ENCODE measurements at regions not wholly inside any gene's neighbourhood (a gene's known extent, or its start where the extent isn't known, plus 50 kb on each side); places are given as distances from the start of the nearest gene placed in this dataset.

- intact Hi-C loops (cut with DNase I): loop anchor here (5.0 kb wide), 1 partner anchor 180 kb away; the partner anchor contains the start of gene GASK1B
- no peak for DNase-seq (ENCODE audit: low spot score)
- ATAC-seq: peak; percentile 93
Measured at GRCh38 chr4:157992038-157992705, 180.7 kb downstream of the GASK1B start.

DNA sequence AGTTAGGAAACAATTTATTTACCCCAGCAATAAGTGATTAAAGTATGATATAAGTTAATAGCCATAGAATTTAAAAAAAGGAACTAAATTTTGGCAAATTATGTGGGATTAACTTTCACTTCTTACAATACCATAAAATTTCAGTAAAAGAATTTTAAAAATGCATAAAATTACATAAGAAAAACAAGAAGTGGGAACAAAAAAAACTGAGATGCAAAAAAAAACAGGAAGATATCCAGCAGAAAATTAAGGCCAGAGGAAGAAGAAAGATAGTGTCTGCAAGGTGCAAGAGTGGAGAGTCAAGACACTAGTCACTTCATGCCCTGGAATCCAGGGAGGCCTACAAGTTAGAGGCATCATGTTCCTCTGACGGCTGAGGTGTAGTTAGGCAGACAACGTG is 184.2 kb downstream of the GASK1B start:
- DNase-seq (ENCODE audit: low spot score) (no peak), ATAC-seq (no peak)
- intact Hi-C loops (cut with DNase I): no loop called here

GRCh38 chr4:157984285-157984911 is 188.4 kb downstream of the GASK1B start:
- no peak for ATAC-seq
- DNase-seq (ENCODE audit: low spot score): no peak
- intact Hi-C loops (cut with DNase I): no loop called here

GRCh38 chr4:157983300-157983699 is 189.5 kb downstream of the GASK1B start:
- intact Hi-C loops (cut with DNase I): no loop called here
- DNase-seq (ENCODE audit: low spot score) (no peak), ATAC-seq (no peak)

- no peak for ATAC-seq
- intact Hi-C loops (cut with DNase I): no loop called here
- DNase-seq (ENCODE audit: low spot score): no peak
Measured at GRCh38 chr4:157980158-157980557, 192.7 kb downstream of the GASK1B start.

GRCh38 chr4:157978680-157979361 is 194.0 kb downstream of the GASK1B start:
- peak; percentile 69 for DNase-seq (ENCODE audit: low spot score)
- intact Hi-C loops (cut with DNase I): loop anchor here (5.0 kb wide), 1 partner anchor 757 kb away; the partner anchor contains the start of gene GRIA2
- peak; percentile 87 for ATAC-seq

GRCh38 chr4:157977086-157977485 is 195.7 kb downstream of the GASK1B start:
- no peak for DNase-seq (ENCODE audit: low spot score)
- intact Hi-C loops (cut with DNase I): loop anchor here (5.0 kb wide), 1 partner anchor 755 kb away; the partner anchor contains the start of gene GRIA2
- no peak for ATAC-seq

DNA sequence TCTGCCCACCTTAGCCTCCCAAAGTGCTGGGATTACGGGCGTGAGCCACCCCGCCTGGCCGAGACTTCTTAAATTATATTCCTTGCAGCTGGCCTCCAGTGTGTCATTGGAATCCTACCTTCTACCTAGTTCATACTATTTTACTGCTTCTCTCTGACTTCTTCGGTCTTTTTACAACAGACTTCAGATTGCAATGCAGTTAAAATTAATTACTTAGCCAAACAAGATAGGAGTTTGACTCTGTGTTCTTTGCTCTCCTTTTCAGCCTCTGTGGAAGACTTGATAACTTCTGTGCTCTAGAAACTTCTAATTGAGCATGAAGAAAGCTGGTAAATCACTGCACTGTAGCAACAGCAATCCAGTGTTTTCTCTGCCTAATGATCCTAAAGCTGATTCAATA is 199.5 kb downstream of the GASK1B start:
- intact Hi-C loops (cut with DNase I): no loop called here
- DNase-seq (ENCODE audit: low spot score): no peak
- ATAC-seq: no peak

DNA sequence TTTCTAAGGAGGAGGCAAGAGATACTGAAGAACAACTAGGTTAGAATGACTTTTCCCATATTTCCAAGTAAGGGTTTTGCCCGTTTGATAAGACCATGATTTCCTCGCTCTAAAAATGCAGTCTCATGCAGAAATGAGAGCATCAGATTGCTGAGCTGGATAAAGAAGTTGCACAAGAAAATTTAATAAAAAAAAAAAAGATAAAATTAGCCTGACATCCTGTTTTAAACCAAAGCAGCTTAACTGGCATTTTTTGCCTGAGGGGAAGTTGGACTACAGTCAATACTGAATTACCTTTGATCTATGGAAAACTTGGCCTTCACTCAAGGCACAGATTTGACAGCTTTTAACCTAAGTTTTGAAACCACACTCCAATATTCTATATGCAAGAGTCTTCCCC is 208.4 kb downstream of the GASK1B start:
- DNase-seq (ENCODE audit: low spot score): no peak

DNA sequence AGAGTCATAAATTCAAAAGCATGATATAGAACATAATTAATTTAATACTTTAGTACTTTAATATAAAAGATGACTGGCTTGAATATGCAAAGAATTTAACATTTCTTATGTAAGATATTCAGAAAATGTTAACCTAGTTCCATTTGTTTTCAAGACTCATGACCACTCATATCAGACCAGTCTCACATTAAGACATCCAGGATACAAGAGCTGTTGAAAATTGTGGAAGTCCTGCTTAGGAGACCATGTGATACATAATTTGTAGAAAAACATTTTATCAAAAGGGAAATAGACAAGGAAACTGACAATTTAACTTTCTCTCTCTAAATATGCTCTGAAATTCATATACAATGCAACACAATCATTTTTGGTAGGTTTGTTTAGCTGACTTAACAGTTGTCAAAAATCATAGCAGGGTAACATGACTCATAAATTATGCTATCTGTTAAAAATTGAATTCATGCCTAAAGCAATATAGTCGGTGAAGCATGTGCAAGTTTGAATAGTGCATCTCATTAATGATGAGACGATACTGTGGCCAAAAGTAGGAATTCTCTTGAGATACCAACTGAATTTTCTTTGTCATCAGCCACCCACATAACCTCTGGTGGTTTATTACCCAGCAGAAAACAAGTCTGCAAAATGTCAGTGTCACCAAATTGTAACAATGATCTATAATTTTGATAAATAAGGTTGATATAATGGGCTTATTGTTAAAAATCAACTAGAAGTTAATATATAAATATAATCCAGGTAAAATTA is 211.4 kb downstream of the GASK1B start:
- intact Hi-C loops (cut with DNase I): no loop called here
- ATAC-seq: no peak

More for the DNA sequence above, 208.4 kb downstream of the GASK1B start:
- intact Hi-C loops (cut with DNase I): no loop called here
- no peak for ATAC-seq

GRCh38 chr4:157957905-157958304 is 214.9 kb downstream of the GASK1B start:
- intact Hi-C loops (cut with DNase I): no loop called here
- ATAC-seq (no peak), DNase-seq (ENCODE audit: low spot score) (no peak)

More for the DNA sequence above, 211.4 kb downstream of the GASK1B start:
- DNase-seq (ENCODE audit: low spot score): no peak

DNA sequence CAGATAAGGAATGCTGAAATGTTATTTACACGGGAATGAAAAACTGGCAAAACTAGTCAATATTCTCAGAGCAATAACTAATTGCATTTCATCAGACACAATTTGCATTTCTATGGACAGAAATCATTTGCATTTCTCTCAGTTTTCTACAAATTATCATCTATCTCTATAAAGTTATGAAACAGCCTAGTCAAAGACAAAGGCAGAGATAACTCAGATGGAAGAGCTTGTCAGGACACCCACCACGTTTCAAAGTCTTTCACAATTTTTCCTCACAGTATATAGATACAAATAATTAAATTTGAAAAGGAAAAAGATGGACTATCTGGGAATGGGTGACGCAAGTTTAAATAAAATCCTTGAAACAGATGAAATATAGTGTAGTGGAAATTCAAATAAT is 230.8 kb downstream of the GASK1B start:
- intact Hi-C loops (cut with DNase I): no loop called here
- no peak for DNase-seq (ENCODE audit: low spot score)
- no peak for ATAC-seq

- ATAC-seq: no peak
- intact Hi-C loops (cut with DNase I): no loop called here
- no peak for DNase-seq (ENCODE audit: low spot score)
Measured at GRCh38 chr4:157934151-157934550, 238.7 kb downstream of the GASK1B start.

DNA sequence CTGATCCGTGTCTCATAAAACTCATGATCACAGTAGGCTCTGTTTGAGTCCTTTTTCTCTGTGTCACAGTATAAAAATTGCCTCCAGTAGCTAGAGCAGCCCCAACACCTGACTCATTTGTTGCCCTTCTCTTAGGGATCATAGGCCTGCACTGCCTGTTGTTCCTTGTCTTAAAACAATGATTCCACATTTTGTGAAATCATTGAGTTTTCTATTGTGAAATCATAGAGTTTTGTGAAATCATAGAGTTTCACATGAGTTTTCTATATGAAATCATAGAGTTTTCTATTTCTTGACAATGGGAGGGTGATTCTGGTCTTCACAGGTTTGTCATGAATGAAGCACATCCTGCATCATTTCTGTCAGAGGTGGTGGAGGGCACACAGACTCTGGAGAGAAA is 239.9 kb downstream of the GASK1B start:
- DNase-seq (ENCODE audit: low spot score): no peak
- intact Hi-C loops (cut with DNase I): no loop called here
- ATAC-seq: no peak

GRCh38 chr4:157929486-157929885 is 243.3 kb downstream of the GASK1B start:
- ATAC-seq (no peak), DNase-seq (ENCODE audit: low spot score) (no peak)
- intact Hi-C loops (cut with DNase I): no loop called here

GRCh38 chr4:157918036-157918832 is 254.6 kb downstream of the GASK1B start:
- intact Hi-C loops (cut with DNase I): no loop called here
- DNase-seq (ENCODE audit: low spot score) (no peak), ATAC-seq (no peak)

GRCh38 chr4:157912212-157912611 is 260.6 kb downstream of the GASK1B start:
- DNase-seq (ENCODE audit: low spot score) (no peak), ATAC-seq (no peak)
- intact Hi-C loops (cut with DNase I): no loop called here

GRCh38 chr4:157911662-157912061 is 261.2 kb downstream of the GASK1B start:
- DNase-seq (ENCODE audit: low spot score) (no peak), ATAC-seq (no peak)
- intact Hi-C loops (cut with DNase I): no loop called here

GRCh38 chr4:157908691-157909090 is 264.1 kb downstream of the GASK1B start:
- DNase-seq (ENCODE audit: low spot score) (no peak), ATAC-seq (no peak)
- intact Hi-C loops (cut with DNase I): no loop called here

Measured in sciatic nerve (tissue), 2 donors.